Stomach (tissue), 4 donors: ENCODE measurements at regions not wholly inside any gene's neighbourhood (a gene's known extent, or its start where the extent isn't known, plus 50 kb on each side); places are given as distances from the start of the nearest gene placed in this dataset.

Source experiments
- EP300 ChIP-seq: sonication (generic); formaldehyde crosslinking; IDR thresholded peaks from one replicate; pipeline ENCODE4 v1.6.1; 2017; ENCODE audit warnings: antibody characterized with exemption
- POLR2A ChIP-seq, 4 donors: fragments of 450-650 bp; IDR thresholded peaks; one replicate each; pipeline ENCODE4 v1.6.1; 2016; ENCODE audit warnings: antibody characterized with exemption in 4 of 4, control low read depth in 2 of 4, mild to moderate bottlenecking in 1 of 4, moderate library complexity in 1 of 4
- POLR2AphosphoS5 ChIP-seq, 3 donors: sonication (generic); formaldehyde crosslinking; IDR thresholded peaks; one replicate each; pipeline ENCODE4 v1.6.1; 2016; ENCODE audit warnings: antibody characterized with exemption in 3 of 3
- TF ChIP-seq, protein P1 (sequence below), 7 experiments: fragments of 450-650 bp in 4 of 7; fragments of 200-600 bp in 3 of 7; sonication (generic) in 3 of 7; IDR thresholded peaks; one replicate each; pipeline ENCODE4 v1.5.1; 2016 to 2019; ENCODE audit warnings: antibody characterized with exemption in 7 of 7, control low read depth in 2 of 7, mild to moderate bottlenecking in 1 of 7

- TF ChIP-seq, protein P1, sequence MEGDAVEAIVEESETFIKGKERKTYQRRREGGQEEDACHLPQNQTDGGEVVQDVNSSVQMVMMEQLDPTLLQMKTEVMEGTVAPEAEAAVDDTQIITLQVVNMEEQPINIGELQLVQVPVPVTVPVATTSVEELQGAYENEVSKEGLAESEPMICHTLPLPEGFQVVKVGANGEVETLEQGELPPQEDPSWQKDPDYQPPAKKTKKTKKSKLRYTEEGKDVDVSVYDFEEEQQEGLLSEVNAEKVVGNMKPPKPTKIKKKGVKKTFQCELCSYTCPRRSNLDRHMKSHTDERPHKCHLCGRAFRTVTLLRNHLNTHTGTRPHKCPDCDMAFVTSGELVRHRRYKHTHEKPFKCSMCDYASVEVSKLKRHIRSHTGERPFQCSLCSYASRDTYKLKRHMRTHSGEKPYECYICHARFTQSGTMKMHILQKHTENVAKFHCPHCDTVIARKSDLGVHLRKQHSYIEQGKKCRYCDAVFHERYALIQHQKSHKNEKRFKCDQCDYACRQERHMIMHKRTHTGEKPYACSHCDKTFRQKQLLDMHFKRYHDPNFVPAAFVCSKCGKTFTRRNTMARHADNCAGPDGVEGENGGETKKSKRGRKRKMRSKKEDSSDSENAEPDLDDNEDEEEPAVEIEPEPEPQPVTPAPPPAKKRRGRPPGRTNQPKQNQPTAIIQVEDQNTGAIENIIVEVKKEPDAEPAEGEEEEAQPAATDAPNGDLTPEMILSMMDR (IDR thresholded peaks at IDR 0.05): no peak
- TF ChIP-seq POLR2AphosphoS5 (IDR thresholded peaks at IDR 0.05) (no peak), POLR2A (IDR thresholded peaks at IDR 0.05) (no peak), EP300 (no peak)
These were observed 930.1 kb downstream of the ADGRL3 start for GRCh38 chr4:62130230-62130629.
